Neuronal stem cell (in vitro differentiated cells): ENCODE measurements at regions not wholly inside any gene's neighbourhood (a gene's known extent, or its start where the extent isn't known, plus 50 kb on each side); places are given as distances from the start of the nearest gene placed in this dataset.

Experiments used
- DNase-seq: peaks from one replicate; pipeline ENCODE4 v3.0.0-alpha.2; 2013; ENCODE audit warnings: low spot score
- H2AFZ ChIP-seq: one replicate; pipeline ENCODE4 v1.6.1; 2013; ENCODE audit warnings: mild to moderate bottlenecking, low read length, inconsistent platforms
- H2AK5ac ChIP-seq: 2 replicates; pipeline ENCODE4 v1.6.1; 2013; ENCODE audit warnings: low read depth, mild to moderate bottlenecking, inconsistent platforms, low read length, moderate library complexity, mixed read lengths
- H2BK120ac ChIP-seq: 2 replicates; pipeline ENCODE4 v1.6.1; 2013; ENCODE audit warnings: low read depth, mild to moderate bottlenecking, inconsistent platforms, low read length, moderate library complexity, mixed read lengths
- H2BK12ac ChIP-seq: one replicate; pipeline ENCODE4 v1.6.1; 2013; ENCODE audit warnings: low read length, inconsistent platforms
- H2BK15ac ChIP-seq: 2 replicates; pipeline ENCODE4 v1.6.1; 2013; ENCODE audit warnings: mild to moderate bottlenecking, low read length, inconsistent platforms, mixed read lengths
- H2BK5ac ChIP-seq: one replicate; pipeline ENCODE4 v1.6.1; 2013; ENCODE audit warnings: inconsistent platforms, mild to moderate bottlenecking, low read length, moderate library complexity
- H3K14ac ChIP-seq: one replicate; pipeline ENCODE4 v1.6.1; 2013; ENCODE audit warnings: low read length, inconsistent platforms
- H3K18ac ChIP-seq: 2 replicates; pipeline ENCODE4 v1.6.1; 2013; ENCODE audit warnings: low read length, inconsistent platforms
- H3K23ac ChIP-seq: 2 replicates; pipeline ENCODE4 v1.6.1; 2013; ENCODE audit warnings: low read depth, mild to moderate bottlenecking, mixed read lengths, low read length, inconsistent platforms; ENCODE audit not compliant: poor library complexity
- H3K27ac ChIP-seq: replicated peaks from 3 replicates; pipeline ENCODE4 v1.5.1; 2013; ENCODE audit warnings: low read length, inconsistent platforms
- H3K27me3 ChIP-seq, 3 experiments: 2 replicates each; pipeline ENCODE4 v1.6.1; 2013; ENCODE audit warnings: low read length in 3 of 3, mild to moderate bottlenecking in 2 of 3, inconsistent platforms in 1 of 3, low read depth in 1 of 3, mixed read lengths in 1 of 3, moderate library complexity in 1 of 3; ENCODE audit not compliant: control insufficient read depth in 3 of 3, insufficient read depth in 3 of 3
- H3K36me3 ChIP-seq, 2 donors: replicated peaks in 1 of 2; 2 replicates each; pipeline ENCODE4 v1.6.1; 2013; ENCODE audit warnings: low read length in 2 of 2; ENCODE audit not compliant: control insufficient read depth in 2 of 2, insufficient read depth in 2 of 2
- H3K4ac ChIP-seq: 2 replicates; pipeline ENCODE4 v1.6.1; 2013; ENCODE audit warnings: inconsistent platforms, mild to moderate bottlenecking, low read length, moderate library complexity
- H3K4me1 ChIP-seq, 2 donors: 1 replicate in 1 of 2; 2 replicates in 1 of 2; pipeline ENCODE4 v1.6.1; 2013; ENCODE audit warnings: low read length in 2 of 2, low read depth in 1 of 2; ENCODE audit not compliant: control insufficient read depth in 2 of 2, insufficient read depth in 1 of 2
- H3K4me2 ChIP-seq: one replicate; pipeline ENCODE4 v1.6.1; 2013; ENCODE audit warnings: mild to moderate bottlenecking, low read length, inconsistent platforms; ENCODE audit not compliant: insufficient read depth, poor library complexity, severe bottlenecking
- H3K4me3 ChIP-seq, 2 donors: 2 replicates each; pipeline ENCODE4 v1.5.1; 2013; ENCODE audit warnings: low read length in 2 of 2, mild to moderate bottlenecking in 2 of 2, inconsistent platforms in 1 of 2, moderate library complexity in 1 of 2
- H3K79me1 ChIP-seq: one replicate; pipeline ENCODE4 v1.6.1; 2013; ENCODE audit warnings: low read depth, mild to moderate bottlenecking, inconsistent platforms, low read length, moderate library complexity
- H3K9ac ChIP-seq: one replicate; pipeline ENCODE4 v1.6.1; 2013; ENCODE audit warnings: mild to moderate bottlenecking, low read depth, low read length, inconsistent platforms; ENCODE audit not compliant: poor library complexity
- H3K9me3 ChIP-seq, 2 donors: replicated peaks in 1 of 2; 2 replicates each; pipeline versions ENCODE3 to v1.6.1; 2013; ENCODE audit warnings: low read length in 2 of 2, mild to moderate bottlenecking in 2 of 2, inconsistent platforms in 1 of 2, low read depth in 1 of 2, mixed read lengths in 1 of 2, moderate library complexity in 1 of 2; ENCODE audit not compliant: control insufficient read depth in 2 of 2, insufficient read depth in 1 of 2
- H4K8ac ChIP-seq: one replicate; pipeline ENCODE4 v1.6.1; 2013; ENCODE audit warnings: low read depth, mild to moderate bottlenecking, inconsistent platforms, low read length, moderate library complexity
- H4K91ac ChIP-seq: one replicate; pipeline ENCODE4 v1.6.1; 2013; ENCODE audit warnings: low read length, low read depth, mild to moderate bottlenecking, inconsistent platforms; ENCODE audit not compliant: poor library complexity
- WGBS, 2 donors: extraction: QIAGEN DNeasy Blood & Tissue Kit; methylation state at CpG; one replicate each; pipeline ENCODE4 v1.1.7; 2013; ENCODE audit warnings: missing lambda C conversion rate in 2 of 2, mixed read lengths in 1 of 2; ENCODE audit not compliant: insufficient read length in 2 of 2, insufficient replicate concordance in 1 of 2; ENCODE audit errors: extremely low coverage in 2 of 2; 5-methylcytosine and 5-hydroxymethylcytosine counted together

GRCh38 chr6:17225767-17226630 lies 55.2 kb upstream of the RBM24 start:
- Histone ChIP-seq H2BK15ac (no peak overlapping the region), H3K14ac (no peak overlapping the region), H3K27me3 (no peaks in the 10 kb centered on the region), H2AK5ac (no peak overlapping the region), H3K18ac (no peak overlapping the region), H2BK120ac (no peak overlapping the region), H2BK5ac (no peak overlapping the region), H3K4me2 (no peak overlapping the region), H3K79me1 (no peaks in the 10 kb centered on the region), H3K4me1 (peaks cover 0 to 8% of the 10 kb centered on the region in 2 donors), H2BK12ac (no peak overlapping the region), H3K4me3 (no peak overlapping the region), H3K4ac (no peak overlapping the region), H2AFZ (no peak overlapping the region), H4K91ac (no peak overlapping the region), H3K9ac (no peak overlapping the region), H3K9me3 (no peaks in the 10 kb centered on the region), H3K36me3 (no peaks in the 10 kb centered on the region), H3K27ac (no peak overlapping the region), H4K8ac (no peak overlapping the region), H3K23ac (no peak overlapping the region)
- WGBS, 2 donors = no CpG with 5 or more reads among the region's 3 CpGs
- DNase-seq = no peak

DNA sequence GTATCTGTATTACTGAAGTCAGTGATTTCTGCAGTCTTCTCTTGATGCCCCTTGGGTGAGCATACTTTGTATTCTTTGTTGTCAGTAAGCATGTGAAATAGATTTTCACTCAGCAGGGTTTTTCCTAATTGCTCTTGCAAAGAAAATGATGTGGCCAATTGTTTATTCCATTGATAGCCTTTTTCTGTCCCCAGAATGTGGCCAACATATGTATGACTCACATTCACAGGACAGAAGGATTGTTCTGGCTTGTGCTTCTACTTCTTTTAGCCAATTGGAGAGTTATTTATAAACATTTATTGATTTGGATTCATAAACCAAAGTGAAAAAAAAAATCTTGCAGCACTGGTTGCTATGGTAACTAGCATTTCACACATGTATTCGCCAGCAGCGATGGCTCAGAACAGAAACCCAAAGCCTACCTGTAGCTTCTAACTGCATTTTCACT lies 54.4 kb upstream of the RBM24 start:
- Histone ChIP-seq H2BK12ac (no peak overlapping the region), H3K23ac (no peak overlapping the region), H3K36me3 (no peaks in the 10 kb centered on the region), H3K4me2 (no peak overlapping the region), H3K4ac (no peak overlapping the region), H2AFZ (no peak overlapping the region), H2BK120ac (no peak overlapping the region), H3K9me3 (no peaks in the 10 kb centered on the region), H2BK5ac (no peak overlapping the region), H4K8ac (no peak overlapping the region), H3K27ac (no peak overlapping the region), H3K4me1 (peaks cover 0 to 8% of the 10 kb centered on the region in 2 donors), H3K14ac (no peak overlapping the region), H2AK5ac (no peak overlapping the region), H2BK15ac (no peak overlapping the region), H3K4me3 (no peak overlapping the region), H4K91ac (no peak overlapping the region), H3K27me3 (no peaks in the 10 kb centered on the region), H3K18ac (no peak overlapping the region), H3K79me1 (no peaks in the 10 kb centered on the region), H3K9ac (no peak overlapping the region)
- WGBS, 2 donors = no CpG with 5 or more reads among the region's 2 CpGs
- DNase-seq = no peak

- Histone ChIP-seq H3K36me3 (no peaks in the 10 kb centered on the region), H2BK12ac (no peak overlapping the region), H3K4me2 (no peak overlapping the region), H4K91ac (no peak overlapping the region), H3K9me3 (no peaks in the 10 kb centered on the region), H3K4me1 (peaks cover 0 to 8% of the 10 kb centered on the region in 2 donors), H3K9ac (no peak overlapping the region), H2BK5ac (no peak overlapping the region), H2BK15ac (no peak overlapping the region), H3K27ac (no peak overlapping the region), H2AK5ac (no peak overlapping the region), H3K18ac (no peak overlapping the region), H3K23ac (no peak overlapping the region), H4K8ac (no peak overlapping the region), H3K4me3 (no peak overlapping the region), H3K27me3 (no peaks in the 10 kb centered on the region), H3K14ac (no peak overlapping the region), H2BK120ac (no peak overlapping the region), H2AFZ (no peak overlapping the region), H3K4ac (no peak overlapping the region), H3K79me1 (no peaks in the 10 kb centered on the region)
- WGBS, 2 donors = no CpG with 5 or more reads among the region's 4 CpGs
- no peak for DNase-seq
These were observed 53.8 kb upstream of the RBM24 start for GRCh38 chr6:17227403-17227802.
